HG02571 (cell line): ENCODE measurements at regions not wholly inside any gene's neighbourhood (a gene's known extent, or its start where the extent isn't known, plus 50 kb on each side); places are given as distances from the start of the nearest gene placed in this dataset.

Experiments
- ATAC-seq: cut with Tn5 transposase; IDR thresholded peaks from one replicate; pipeline ENCODE4 v1.9.1; 2021; ENCODE audit warnings: mild to moderate bottlenecking, moderate library complexity; ENCODE audit not compliant: unreplicated experiment

GRCh38 chr20:21002486-21002885 is 103.7 kb downstream of the LINC00237 start:
- no peak for ATAC-seq

GRCh38 chr20:20993372-20993771 is 112.8 kb downstream of the LINC00237 start:
- no peak for ATAC-seq

- no peak for ATAC-seq
Measured at GRCh38 chr20:20992686-20993360, 113.3 kb downstream of the LINC00237 start.

- ATAC-seq: no peak
Measured at GRCh38 chr20:20992277-20992676, 113.9 kb downstream of the LINC00237 start.

- ATAC-seq: no peak
Measured at GRCh38 chr20:20989081-20989480, 117.1 kb downstream of the LINC00237 start.

GRCh38 chr20:20979934-20980333 is 126.2 kb downstream of the LINC00237 start:
- ATAC-seq: no peak

GRCh38 chr20:20977786-20978185 is 128.4 kb downstream of the LINC00237 start:
- no peak for ATAC-seq

GRCh38 chr20:20972490-20972889 is 133.7 kb downstream of the LINC00237 start:
- ATAC-seq: no peak

- no peak for ATAC-seq
Measured at GRCh38 chr20:20971810-20972209, 134.3 kb downstream of the LINC00237 start.

GRCh38 chr20:20970841-20971240 is 135.3 kb downstream of the LINC00237 start:
- no peak for ATAC-seq

GRCh38 chr20:20969701-20970280 is 136.4 kb downstream of the LINC00237 start:
- ATAC-seq: no peak

GRCh38 chr20:20967564-20968184 is 138.5 kb downstream of the LINC00237 start:
- ATAC-seq: no peak

GRCh38 chr20:20966171-20966570 is 140.0 kb downstream of the LINC00237 start:
- no peak for ATAC-seq

- no peak for ATAC-seq
Measured at GRCh38 chr20:20959031-20959755, 147.0 kb downstream of the LINC00237 start.

GRCh38 chr20:20956513-20956931 is 149.6 kb downstream of the LINC00237 start:
- no peak for ATAC-seq

- no peak for ATAC-seq
Measured at GRCh38 chr20:20955892-20956291, 150.3 kb downstream of the LINC00237 start.

GRCh38 chr20:20953738-20954618 is 152.2 kb downstream of the LINC00237 start:
- ATAC-seq: no peak

GRCh38 chr20:20950620-20951019 is 155.5 kb downstream of the LINC00237 start:
- ATAC-seq: no peak

- ATAC-seq: no peak
Measured at GRCh38 chr20:20946122-20946759, 159.9 kb downstream of the LINC00237 start.

- no peak for ATAC-seq
Measured at GRCh38 chr20:20941468-20941889, 164.7 kb downstream of the LINC00237 start.
